GM12873 (cell line): ENCODE measurements at regions not wholly inside any gene's neighbourhood (a gene's known extent, or its start where the extent isn't known, plus 50 kb on each side); places are given as distances from the start of the nearest gene placed in this dataset.

ENCODE experiments used
- CTCF ChIP-seq: IDR thresholded peaks from 2 replicates; pipeline ENCODE4 v1.5.1; 2012; ENCODE audit warnings: low read depth, mild to moderate bottlenecking, moderate library complexity, low read length, control low read depth; ENCODE audit not compliant: insufficient read depth; ENCODE audit errors: missing control alignments

GRCh38 chr2:118665784-118666529 lies 181.5 kb downstream of the EN1 start:
- no peak for TF ChIP-seq CTCF

- TF ChIP-seq CTCF: peak; percentile 2
These were observed 186.3 kb downstream of the EN1 start for GRCh38 chr2:118661179-118661578.

- TF ChIP-seq CTCF: no peak
These were observed 188.8 kb downstream of the EN1 start for GRCh38 chr2:118658596-118659198.

- no peak for TF ChIP-seq CTCF
These were observed 190.0 kb downstream of the EN1 start for GRCh38 chr2:118657466-118657865.

GRCh38 chr2:118654945-118655344 lies 192.5 kb downstream of the EN1 start:
- TF ChIP-seq CTCF: no peak

GRCh38 chr2:118650327-118650726 lies 197.1 kb downstream of the EN1 start:
- no peak for TF ChIP-seq CTCF

GRCh38 chr2:118645876-118646275 lies 201.6 kb downstream of the EN1 start:
- TF ChIP-seq CTCF: no peak
